ENCODE measurements at regions not wholly inside any gene's neighbourhood (a gene's known extent, or its start where the extent isn't known, plus 50 kb on each side); places are given as distances from the start of the nearest gene placed in this dataset.

DNA sequence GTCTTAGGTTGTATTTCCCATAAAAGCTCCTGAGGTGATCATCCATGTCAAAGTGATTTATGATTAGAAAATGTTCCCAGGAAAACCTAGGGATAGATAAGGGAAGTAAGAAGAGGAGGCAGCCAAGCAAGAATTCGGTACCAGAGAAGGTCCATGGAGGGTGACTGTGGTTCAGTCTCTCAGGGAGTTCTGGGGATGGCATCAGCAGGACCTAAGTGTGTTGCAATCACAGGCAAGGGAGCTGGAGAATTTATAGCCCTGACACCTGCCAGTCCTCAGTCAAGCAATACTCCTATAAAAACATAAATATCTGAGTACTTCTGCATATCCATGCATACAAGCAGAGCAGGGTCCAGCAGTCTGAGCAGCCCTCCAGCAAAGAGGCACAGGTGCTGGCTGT, 95.6 kb upstream of the TOPAZ1 start:
- whole genome bisulfite sequencing (ENCODE audit: insufficient coverage, insufficient replicate concordance, low lambda C conversion rate, missing lambda C conversion rate): 13% methylated on average over 1 of the region's 1 CpG
- FAIRE-seq: no peak
- TF ChIP-seq PAX5 (IDR thresholded peaks at IDR 0.05; ENCODE audit: borderline replicate concordance, low read depth, low read length): no peak
- no peak for TF ChIP-seq SMARCA5 (IDR thresholded peaks at IDR 0.05)
- no peak for TF ChIP-seq NR2C1 (IDR thresholded peaks at IDR 0.05)
- no peak for TF ChIP-seq GABPA (IDR thresholded peaks at IDR 0.05; ENCODE audit: low read depth)
- TF ChIP-seq TAF1 (IDR thresholded peaks at IDR 0.05; ENCODE audit: borderline replicate concordance, low read depth, low read length): no peak
- TF ChIP-seq EZH2 (IDR thresholded peaks at IDR 0.05; ENCODE audit: borderline replicate concordance, control insufficient read depth, low read depth, low read length): no peak
- no peak for TF ChIP-seq ZNF207 (IDR thresholded peaks at IDR 0.05; ENCODE audit: borderline replicate concordance)
- TF ChIP-seq, protein P1, sequence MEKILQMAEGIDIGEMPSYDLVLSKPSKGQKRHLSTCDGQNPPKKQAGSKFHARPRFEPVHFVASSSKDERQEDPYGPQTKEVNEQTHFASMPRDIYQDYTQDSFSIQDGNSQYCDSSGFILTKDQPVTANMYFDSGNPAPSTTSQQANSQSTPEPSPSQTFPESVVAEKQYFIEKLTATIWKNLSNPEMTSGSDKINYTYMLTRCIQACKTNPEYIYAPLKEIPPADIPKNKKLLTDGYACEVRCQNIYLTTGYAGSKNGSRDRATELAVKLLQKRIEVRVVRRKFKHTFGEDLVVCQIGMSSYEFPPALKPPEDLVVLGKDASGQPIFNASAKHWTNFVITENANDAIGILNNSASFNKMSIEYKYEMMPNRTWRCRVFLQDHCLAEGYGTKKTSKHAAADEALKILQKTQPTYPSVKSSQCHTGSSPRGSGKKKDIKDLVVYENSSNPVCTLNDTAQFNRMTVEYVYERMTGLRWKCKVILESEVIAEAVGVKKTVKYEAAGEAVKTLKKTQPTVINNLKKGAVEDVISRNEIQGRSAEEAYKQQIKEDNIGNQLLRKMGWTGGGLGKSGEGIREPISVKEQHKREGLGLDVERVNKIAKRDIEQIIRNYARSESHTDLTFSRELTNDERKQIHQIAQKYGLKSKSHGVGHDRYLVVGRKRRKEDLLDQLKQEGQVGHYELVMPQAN (conservative IDR thresholded peaks at IDR 0.05): no peak
- TF ChIP-seq USF1 (IDR thresholded peaks at IDR 0.05; ENCODE audit: borderline replicate concordance, extremely low read length, insufficient read depth, low read depth, low read length): no peak
- TF ChIP-seq NR2F1 (conservative IDR thresholded peaks at IDR 0.05): no peak
- no peak for TF ChIP-seq KAT2A (conservative IDR thresholded peaks at IDR 0.05; ENCODE audit: control insufficient read depth, low read depth, low read length)
- no peak for TF ChIP-seq ZNF274 (IDR thresholded peaks at IDR 0.05; ENCODE audit: insufficient read depth, insufficient read length)
- no peak for TF ChIP-seq TCF7 (IDR thresholded peaks at IDR 0.05; ENCODE audit: borderline replicate concordance)
- no peak for TF ChIP-seq WRNIP1 (IDR thresholded peaks at IDR 0.05; ENCODE audit: borderline replicate concordance, low read depth, low read length)
- no peak for TF ChIP-seq NR2C2 (IDR thresholded peaks at IDR 0.05; ENCODE audit: borderline replicate concordance, control insufficient read depth, insufficient read length, low read depth)
- no peak for TF ChIP-seq IRF4 (IDR thresholded peaks at IDR 0.05; ENCODE audit: low read depth, low read length)
- TF ChIP-seq, protein P2, sequence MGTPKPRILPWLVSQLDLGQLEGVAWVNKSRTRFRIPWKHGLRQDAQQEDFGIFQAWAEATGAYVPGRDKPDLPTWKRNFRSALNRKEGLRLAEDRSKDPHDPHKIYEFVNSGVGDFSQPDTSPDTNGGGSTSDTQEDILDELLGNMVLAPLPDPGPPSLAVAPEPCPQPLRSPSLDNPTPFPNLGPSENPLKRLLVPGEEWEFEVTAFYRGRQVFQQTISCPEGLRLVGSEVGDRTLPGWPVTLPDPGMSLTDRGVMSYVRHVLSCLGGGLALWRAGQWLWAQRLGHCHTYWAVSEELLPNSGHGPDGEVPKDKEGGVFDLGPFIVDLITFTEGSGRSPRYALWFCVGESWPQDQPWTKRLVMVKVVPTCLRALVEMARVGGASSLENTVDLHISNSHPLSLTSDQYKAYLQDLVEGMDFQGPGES (IDR thresholded peaks at IDR 0.05): no peak
- no peak for TF ChIP-seq NFYB (IDR thresholded peaks at IDR 0.05; ENCODE audit: insufficient read depth, low read depth, low read length)
- no peak for TF ChIP-seq CBX5 (IDR thresholded peaks at IDR 0.05; ENCODE audit: low read depth)
- TF ChIP-seq, protein P3, sequence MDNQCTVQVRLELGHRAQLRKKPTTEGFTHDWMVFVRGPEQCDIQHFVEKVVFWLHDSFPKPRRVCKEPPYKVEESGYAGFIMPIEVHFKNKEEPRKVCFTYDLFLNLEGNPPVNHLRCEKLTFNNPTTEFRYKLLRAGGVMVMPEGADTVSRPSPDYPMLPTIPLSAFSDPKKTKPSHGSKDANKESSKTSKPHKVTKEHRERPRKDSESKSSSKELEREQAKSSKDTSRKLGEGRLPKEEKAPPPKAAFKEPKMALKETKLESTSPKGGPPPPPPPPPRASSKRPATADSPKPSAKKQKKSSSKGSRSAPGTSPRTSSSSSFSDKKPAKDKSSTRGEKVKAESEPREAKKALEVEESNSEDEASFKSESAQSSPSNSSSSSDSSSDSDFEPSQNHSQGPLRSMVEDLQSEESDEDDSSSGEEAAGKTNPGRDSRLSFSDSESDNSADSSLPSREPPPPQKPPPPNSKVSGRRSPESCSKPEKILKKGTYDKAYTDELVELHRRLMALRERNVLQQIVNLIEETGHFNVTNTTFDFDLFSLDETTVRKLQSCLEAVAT (IDR thresholded peaks at IDR 0.05): no peak
- Histone ChIP-seq H3K9me3 (replicated peaks; ENCODE audit: control insufficient read depth, insufficient read depth, low read length) (no peaks in the 10 kb centered on the region; the same call in 2 of the 3 replicates), H3K27ac (ENCODE audit: control insufficient read depth, insufficient read depth) (no peak overlapping the region), H3K79me2 (ENCODE audit: control insufficient read depth, insufficient read depth, low read length) (no peaks in the 10 kb centered on the region), H3K9ac (ENCODE audit: control insufficient read depth, insufficient read depth, low read length) (no peak overlapping the region), H3K4me3 (no peak overlapping the region), H3K27me3 (replicated peaks in 1 of 2; ENCODE audit: control insufficient read depth in 2 of 2, insufficient read depth in 2 of 2, low read length in 1 of 2) (no peaks in the 10 kb centered on the region), H3K4me2 (ENCODE audit: control insufficient read depth, insufficient read depth) (no peak overlapping the region), H2AFZ (ENCODE audit: control insufficient read depth, low read depth, low read length) (no peak overlapping the region), H3K4me1 (ENCODE audit: control insufficient read depth, insufficient read depth, low read length) (no peaks in the 10 kb centered on the region; the same call in 1 of the 2 replicates), H4K20me1 (ENCODE audit: control insufficient read depth, insufficient read depth) (no peaks in the 10 kb centered on the region), H3K36me3 (ENCODE audit: control insufficient read depth in 2 of 2, insufficient read depth in 2 of 2, low read length in 1 of 2) (no peaks in the 10 kb centered on the region)
- ChIA-PET POLR2A (no interaction called here), SMC1A (ENCODE audit: uncharacterized antibody, unreplicated experiment) (no interaction called here), RAD21 (ENCODE audit: unreplicated experiment) (no interaction called here), CTCF (no interaction called here)
- in situ Hi-C loops (cut with MboI) (no loop called here), intact Hi-C loops (cut with micrococcal nuclease; ENCODE audit: unreplicated experiment) (no loop called here)
- no peak for ATAC-seq
- DNase-seq (ENCODE audit: low read depth, low spot score): no peak
- BruUV-seq (replicated peaks): no TSS peak
